Fibroblast of mammary gland (primary cell): ENCODE measurements at regions not wholly inside any gene's neighbourhood (a gene's known extent, or its start where the extent isn't known, plus 50 kb on each side); places are given as distances from the start of the nearest gene placed in this dataset.
A peak's percentile ranks its signal among the peaks of the same experiment; 100 is the strongest.

Experiments
- DNase-seq: peaks from one replicate; pipeline ENCODE4 v3.0.0-alpha.2; 2010; ENCODE audit warnings: low read depth
- H3K4me3 ChIP-seq: 2 replicates; pipeline ENCODE4 v1.5.1; 2011; ENCODE audit warnings: low read depth, mild to moderate bottlenecking, low read length, moderate library complexity; ENCODE audit not compliant: control insufficient read depth
- CTCF ChIP-seq: conservative IDR thresholded peaks from 2 replicates; pipeline ENCODE4 v1.5.1; 2011; ENCODE audit warnings: low read depth, low read length, inconsistent platforms; ENCODE audit not compliant: control insufficient read depth, insufficient read depth

GRCh38 chr6:4545893-4546292 lies 230.3 kb upstream of the CDYL start:
- TF ChIP-seq CTCF = no peak
- H3K4me3 ChIP-seq = no peak overlapping the region
- DNase-seq = no peak

- no peak for DNase-seq
- TF ChIP-seq CTCF = no peak
- no peak overlapping the region for H3K4me3 ChIP-seq
These were observed 232.6 kb upstream of the CDYL start for GRCh38 chr6:4543596-4543995.

- no peak overlapping the region for H3K4me3 ChIP-seq
- DNase-seq = no peak
- TF ChIP-seq CTCF = no peak
These were observed 242.6 kb upstream of the CDYL start for GRCh38 chr6:4533576-4533975.

- no peak for DNase-seq
- TF ChIP-seq CTCF = no peak
- no peak overlapping the region for H3K4me3 ChIP-seq
These were observed 244.8 kb upstream of the CDYL start for GRCh38 chr6:4531406-4531805.

GRCh38 chr6:4522453-4522852 lies 253.8 kb upstream of the CDYL start:
- no peak for TF ChIP-seq CTCF
- no peak for DNase-seq
- H3K4me3 ChIP-seq = no peak overlapping the region

GRCh38 chr6:4521070-4521469 lies 255.1 kb upstream of the CDYL start:
- DNase-seq = no peak
- H3K4me3 ChIP-seq = no peak overlapping the region
- TF ChIP-seq CTCF = no peak

- no peak for TF ChIP-seq CTCF
These were observed 257.7 kb upstream of the CDYL start for GRCh38 chr6:4518506-4518905.

More at GRCh38 chr6:4518506-4518905, 257.7 kb upstream of the CDYL start:
- DNase-seq = peak; percentile 71
- H3K4me3 ChIP-seq = no peak overlapping the region
